DOHH2 (cell line): ENCODE measurements at regions not wholly inside any gene's neighbourhood (a gene's known extent, or its start where the extent isn't known, plus 50 kb on each side); places are given as distances from the start of the nearest gene placed in this dataset.

Experiments used
- EZH2phosphoT487 ChIP-seq: fragments of 200-600 bp; sonication (generic); IDR thresholded peaks from 2 replicates; pipeline ENCODE4 v1.6.1; 2017; ENCODE audit warnings: borderline replicate concordance, mild to moderate bottlenecking, antibody characterized with exemption, low read length, moderate library complexity, mixed read lengths
- TF ChIP-seq, protein P1 (sequence below): fragments of 200-600 bp; sonication (generic); IDR thresholded peaks from one replicate; pipeline ENCODE4 v1.5.1; 2014; ENCODE audit warnings: antibody characterized with exemption, mild to moderate bottlenecking, low read depth, low read length; ENCODE audit not compliant: poor library complexity, severe bottlenecking

DNA sequence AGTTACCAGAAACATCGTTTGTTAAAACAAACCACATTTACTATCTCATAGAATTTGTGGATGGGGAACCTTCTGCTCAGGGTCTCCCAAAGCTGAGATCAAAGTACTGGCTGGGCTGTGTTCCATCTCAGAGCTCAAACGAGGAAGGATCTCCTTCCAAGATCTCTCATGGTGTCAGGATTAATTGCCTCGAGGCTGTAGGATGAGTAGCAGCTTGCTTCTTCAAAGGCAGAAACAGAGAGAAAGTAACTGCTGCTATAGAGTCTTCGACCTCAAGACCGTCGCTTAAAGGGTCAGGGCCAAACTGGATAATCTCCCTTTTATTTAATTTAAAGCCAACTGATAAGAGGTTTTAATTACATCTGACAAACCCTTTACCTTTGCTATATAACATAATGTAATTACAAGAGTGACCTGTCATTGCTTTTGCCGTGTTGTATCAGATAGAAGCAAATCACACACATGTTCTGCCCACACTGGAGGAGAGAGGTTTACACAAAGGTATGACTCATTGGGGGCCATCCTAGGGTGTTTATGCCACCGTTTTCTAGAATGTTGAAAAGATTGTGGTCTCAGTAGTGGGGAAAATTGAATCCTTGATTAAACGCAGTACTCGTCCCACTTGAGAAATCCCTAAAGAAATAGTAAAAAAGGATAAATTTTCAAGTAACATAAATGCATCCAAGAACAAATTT, 868.8 kb upstream of the TMEM132C start:
- TF ChIP-seq, protein P1, sequence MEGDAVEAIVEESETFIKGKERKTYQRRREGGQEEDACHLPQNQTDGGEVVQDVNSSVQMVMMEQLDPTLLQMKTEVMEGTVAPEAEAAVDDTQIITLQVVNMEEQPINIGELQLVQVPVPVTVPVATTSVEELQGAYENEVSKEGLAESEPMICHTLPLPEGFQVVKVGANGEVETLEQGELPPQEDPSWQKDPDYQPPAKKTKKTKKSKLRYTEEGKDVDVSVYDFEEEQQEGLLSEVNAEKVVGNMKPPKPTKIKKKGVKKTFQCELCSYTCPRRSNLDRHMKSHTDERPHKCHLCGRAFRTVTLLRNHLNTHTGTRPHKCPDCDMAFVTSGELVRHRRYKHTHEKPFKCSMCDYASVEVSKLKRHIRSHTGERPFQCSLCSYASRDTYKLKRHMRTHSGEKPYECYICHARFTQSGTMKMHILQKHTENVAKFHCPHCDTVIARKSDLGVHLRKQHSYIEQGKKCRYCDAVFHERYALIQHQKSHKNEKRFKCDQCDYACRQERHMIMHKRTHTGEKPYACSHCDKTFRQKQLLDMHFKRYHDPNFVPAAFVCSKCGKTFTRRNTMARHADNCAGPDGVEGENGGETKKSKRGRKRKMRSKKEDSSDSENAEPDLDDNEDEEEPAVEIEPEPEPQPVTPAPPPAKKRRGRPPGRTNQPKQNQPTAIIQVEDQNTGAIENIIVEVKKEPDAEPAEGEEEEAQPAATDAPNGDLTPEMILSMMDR: no peak
- TF ChIP-seq EZH2phosphoT487: no peak
